Trophoblast cell (in vitro differentiated cells and primary cell): ENCODE measurements at regions not wholly inside any gene's neighbourhood (a gene's known extent, or its start where the extent isn't known, plus 50 kb on each side); places are given as distances from the start of the nearest gene placed in this dataset.

Source experiments
- DNase-seq, 2 donors: peaks; one replicate each; pipeline ENCODE4 v3.0.0-alpha.2; 2016
- H2AFZ ChIP-seq: 2 replicates; pipeline ENCODE4 v1.6.1; 2013; ENCODE audit warnings: low read length, moderate library complexity, mild to moderate bottlenecking; ENCODE audit not compliant: insufficient read depth, poor library complexity
- H2AK5ac ChIP-seq: 2 replicates; pipeline ENCODE4 v1.6.1; 2013; ENCODE audit warnings: mild to moderate bottlenecking, low read length
- H2BK120ac ChIP-seq: 2 replicates; pipeline ENCODE4 v1.6.1; 2013; ENCODE audit warnings: low read length, mild to moderate bottlenecking, moderate library complexity; ENCODE audit not compliant: insufficient read depth, poor library complexity
- H2BK12ac ChIP-seq: 2 replicates; pipeline ENCODE4 v1.6.1; 2013; ENCODE audit warnings: mild to moderate bottlenecking, low read length, moderate library complexity
- H2BK5ac ChIP-seq: 2 replicates; pipeline ENCODE4 v1.6.1; 2013; ENCODE audit warnings: low read length, low read depth, moderate library complexity, mild to moderate bottlenecking; ENCODE audit not compliant: poor library complexity
- H3K14ac ChIP-seq: 2 replicates; pipeline ENCODE4 v1.6.1; 2013; ENCODE audit warnings: mild to moderate bottlenecking, low read length
- H3K18ac ChIP-seq: 2 replicates; pipeline ENCODE4 v1.6.1; 2013; ENCODE audit warnings: mild to moderate bottlenecking, low read length
- H3K23ac ChIP-seq: 2 replicates; pipeline ENCODE4 v1.6.1; 2013; ENCODE audit warnings: low read length
- H3K27ac ChIP-seq: 2 replicates; pipeline ENCODE4 v1.5.1; 2013; ENCODE audit warnings: low read depth, mild to moderate bottlenecking, inconsistent platforms, low read length, moderate library complexity
- H3K27me3 ChIP-seq: 2 replicates; pipeline ENCODE4 v1.6.1; 2013; ENCODE audit warnings: inconsistent platforms, mild to moderate bottlenecking, low read length, moderate library complexity; ENCODE audit not compliant: insufficient read depth
- H3K36me3 ChIP-seq, 2 experiments: 1 replicate in 1 of 2; 2 replicates in 1 of 2; pipeline ENCODE4 v1.6.1; 2013; ENCODE audit warnings: low read length in 2 of 2, mild to moderate bottlenecking in 2 of 2, moderate library complexity in 1 of 2; ENCODE audit not compliant: insufficient read depth in 2 of 2, control insufficient read depth in 1 of 2
- H3K4ac ChIP-seq: 2 replicates; pipeline ENCODE4 v1.6.1; 2013; ENCODE audit warnings: low read depth, mild to moderate bottlenecking, low read length, moderate library complexity
- H3K4me1 ChIP-seq, 2 experiments: 1 replicate in 1 of 2; 2 replicates in 1 of 2; pipeline ENCODE4 v1.6.1; 2013; ENCODE audit warnings: low read length in 2 of 2, mild to moderate bottlenecking in 2 of 2, moderate library complexity in 1 of 2; ENCODE audit not compliant: insufficient read depth in 2 of 2, control insufficient read depth in 1 of 2
- H3K4me2 ChIP-seq: 2 replicates; pipeline ENCODE4 v1.6.1; 2013; ENCODE audit warnings: inconsistent platforms, mild to moderate bottlenecking, low read length, moderate library complexity
- H3K4me3 ChIP-seq: 2 replicates; pipeline ENCODE4 v1.5.1; 2013; ENCODE audit warnings: mild to moderate bottlenecking, low read depth, low read length, inconsistent platforms
- H3K79me1 ChIP-seq: one replicate; pipeline ENCODE4 v1.6.1; 2013; ENCODE audit warnings: low read length
- H3K79me2 ChIP-seq: 2 replicates; pipeline ENCODE4 v1.6.1; 2013; ENCODE audit warnings: low read length, mild to moderate bottlenecking; ENCODE audit not compliant: control insufficient read depth, insufficient read depth, poor library complexity
- H3K9ac ChIP-seq: 2 replicates; pipeline ENCODE4 v1.6.1; 2013; ENCODE audit warnings: mild to moderate bottlenecking, low read length
- H3K9me3 ChIP-seq: 2 replicates; pipeline ENCODE4 v1.6.1; 2013; ENCODE audit warnings: low read depth, mild to moderate bottlenecking, control low read depth, inconsistent platforms, low read length; ENCODE audit not compliant: insufficient read depth
- H4K12ac ChIP-seq: 2 replicates; pipeline ENCODE4 v1.6.1; 2013; ENCODE audit warnings: low read depth, mild to moderate bottlenecking, low read length, moderate library complexity
- H4K8ac ChIP-seq: 2 replicates; pipeline ENCODE4 v1.6.1; 2013; ENCODE audit warnings: low read depth, mild to moderate bottlenecking, low read length, moderate library complexity
- H4K91ac ChIP-seq: one replicate; pipeline ENCODE4 v1.6.1; 2013; ENCODE audit warnings: low read depth, mild to moderate bottlenecking, low read length, moderate library complexity
- WGBS: extraction: QIAGEN DNeasy Blood & Tissue Kit; methylation state at CpG from one replicate; pipeline ENCODE4 v1.1.7; 2013; ENCODE audit warnings: missing lambda C conversion rate; ENCODE audit not compliant: insufficient read length, insufficient coverage; ENCODE audit errors: extremely low coverage; 5-methylcytosine and 5-hydroxymethylcytosine counted together

DNA sequence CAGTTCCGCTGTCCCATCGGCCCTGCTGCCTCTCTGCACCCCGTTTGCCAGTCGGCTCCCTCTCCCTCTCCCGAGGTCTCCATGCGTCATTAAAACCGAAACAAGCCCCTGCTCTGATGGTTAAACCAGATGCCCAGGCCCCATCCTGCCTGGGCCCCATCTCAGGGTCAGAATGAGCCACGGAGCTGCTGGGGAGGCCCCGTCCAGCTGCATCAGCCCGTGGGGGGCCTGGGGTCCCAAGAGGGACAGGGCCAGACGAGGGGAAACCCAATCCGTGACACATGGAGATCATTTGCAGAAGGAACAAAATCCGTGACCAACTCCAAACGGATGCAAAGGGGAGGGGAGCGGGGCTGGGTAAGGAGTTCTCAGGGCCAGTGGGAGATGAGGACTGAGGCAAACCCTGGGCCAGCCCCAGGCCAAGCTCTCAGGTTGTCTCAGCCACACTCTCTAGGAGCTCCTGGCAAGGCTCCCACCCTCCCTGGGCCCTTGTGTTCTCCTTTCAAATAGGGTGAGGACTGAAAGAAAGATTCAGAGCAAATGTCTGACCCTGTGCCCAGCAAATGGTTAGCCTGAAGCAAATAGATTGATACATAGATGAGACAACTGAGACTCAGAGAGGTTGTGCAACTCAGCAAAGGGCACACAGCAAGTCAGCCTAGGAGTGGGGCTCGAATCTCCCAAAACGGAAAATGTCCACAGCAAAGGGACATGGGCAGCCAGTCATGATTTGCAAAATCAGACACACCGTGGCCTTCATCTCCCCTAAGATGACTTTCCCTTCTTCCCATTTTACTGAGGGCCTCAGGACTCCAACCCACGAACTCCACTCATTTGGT is 162.1 kb downstream of the MN1 start:
- peaks cover 0 to 5% of the 10 kb centered on the region in 2 experiments for H3K4me1 ChIP-seq
- H3K18ac ChIP-seq: no peak overlapping the region
- no peak overlapping the region for H2AFZ ChIP-seq
- no peak overlapping the region for H2AK5ac ChIP-seq
- H3K79me1 ChIP-seq: no peaks in the 10 kb centered on the region
- no peak overlapping the region for H3K9ac ChIP-seq
- H4K12ac ChIP-seq: no peak overlapping the region
- no peak overlapping the region for H2BK120ac ChIP-seq
- no peaks in the 10 kb centered on the region for H3K79me2 ChIP-seq
- no peak overlapping the region for H3K27ac ChIP-seq
- DNase-seq: no peak
- no peak overlapping the region for H3K4ac ChIP-seq
- H3K27me3 ChIP-seq: no peaks in the 10 kb centered on the region
- peaks cover 2% of the 10 kb centered on the region for H3K9me3 ChIP-seq
- H3K4me2 ChIP-seq: no peak overlapping the region
- no peaks in the 10 kb centered on the region for H3K36me3 ChIP-seq
- no peak overlapping the region for H4K91ac ChIP-seq
- no peak overlapping the region for H3K4me3 ChIP-seq
- H2BK5ac ChIP-seq: no peak overlapping the region
- H3K14ac ChIP-seq: no peak overlapping the region
- H4K8ac ChIP-seq: no peak overlapping the region
- H3K23ac ChIP-seq: no peak overlapping the region
- H2BK12ac ChIP-seq: no peak overlapping the region
- no CpG with 5 or more reads among the region's 19 CpGs for WGBS

DNA sequence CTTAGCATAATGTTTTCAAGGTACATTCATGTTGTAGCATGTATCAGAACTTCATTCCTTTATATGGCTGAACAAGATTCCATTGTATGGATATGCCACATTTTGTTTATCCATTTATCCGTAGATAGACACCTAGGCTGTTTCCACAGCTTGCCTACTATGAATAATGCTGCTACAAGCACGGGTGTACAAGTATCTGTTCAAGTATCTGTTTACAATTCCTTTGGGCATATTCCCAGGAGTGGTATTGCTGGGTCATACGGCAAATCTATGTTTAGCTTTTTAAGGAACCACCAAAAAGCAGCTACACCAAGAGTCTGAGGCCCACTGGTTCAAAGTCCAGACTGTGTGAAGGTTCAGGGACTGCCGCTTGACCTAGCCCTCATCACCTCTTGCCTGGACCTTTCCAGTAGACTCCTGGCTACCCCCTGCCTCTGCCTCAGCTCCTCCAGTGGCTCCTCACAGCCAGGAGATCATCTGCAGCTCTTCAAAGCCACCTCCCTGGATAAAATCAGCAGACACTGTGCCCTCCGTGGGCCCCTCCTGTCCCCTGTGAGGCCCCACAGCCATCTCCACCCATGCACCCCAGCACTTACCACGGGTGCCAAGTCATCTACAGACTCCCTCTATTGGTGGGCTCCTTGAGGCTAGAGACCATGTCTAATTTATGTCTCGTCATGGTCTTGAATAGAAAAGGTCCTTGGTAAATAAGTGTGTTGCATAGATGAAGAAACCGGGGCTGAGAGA is 160.3 kb downstream of the MN1 start:
- no peak overlapping the region for H3K18ac ChIP-seq
- no peak overlapping the region for H2BK12ac ChIP-seq
- WGBS: no CpG with 5 or more reads among the region's 8 CpGs
- H3K27me3 ChIP-seq: no peaks in the 10 kb centered on the region
- H3K23ac ChIP-seq: no peak overlapping the region
- no peak overlapping the region for H4K12ac ChIP-seq
- no peak overlapping the region for H2BK5ac ChIP-seq
- H2AFZ ChIP-seq: no peak overlapping the region
- no peak overlapping the region for H4K91ac ChIP-seq
- H3K4ac ChIP-seq: no peak overlapping the region
- no peak for DNase-seq
- H3K4me2 ChIP-seq: no peak overlapping the region
- no peaks in the 10 kb centered on the region for H3K9me3 ChIP-seq
- H3K79me2 ChIP-seq: no peaks in the 10 kb centered on the region
- no peak overlapping the region for H3K4me3 ChIP-seq
- H3K27ac ChIP-seq: no peak overlapping the region
- H3K9ac ChIP-seq: no peak overlapping the region
- no peaks in the 10 kb centered on the region for H3K79me1 ChIP-seq
- H3K14ac ChIP-seq: no peak overlapping the region
- H2AK5ac ChIP-seq: no peak overlapping the region
- H3K4me1 ChIP-seq: peaks cover 0 to 5% of the 10 kb centered on the region in 2 experiments
- no peaks in the 10 kb centered on the region for H3K36me3 ChIP-seq
- no peak overlapping the region for H2BK120ac ChIP-seq
- no peak overlapping the region for H4K8ac ChIP-seq

DNA sequence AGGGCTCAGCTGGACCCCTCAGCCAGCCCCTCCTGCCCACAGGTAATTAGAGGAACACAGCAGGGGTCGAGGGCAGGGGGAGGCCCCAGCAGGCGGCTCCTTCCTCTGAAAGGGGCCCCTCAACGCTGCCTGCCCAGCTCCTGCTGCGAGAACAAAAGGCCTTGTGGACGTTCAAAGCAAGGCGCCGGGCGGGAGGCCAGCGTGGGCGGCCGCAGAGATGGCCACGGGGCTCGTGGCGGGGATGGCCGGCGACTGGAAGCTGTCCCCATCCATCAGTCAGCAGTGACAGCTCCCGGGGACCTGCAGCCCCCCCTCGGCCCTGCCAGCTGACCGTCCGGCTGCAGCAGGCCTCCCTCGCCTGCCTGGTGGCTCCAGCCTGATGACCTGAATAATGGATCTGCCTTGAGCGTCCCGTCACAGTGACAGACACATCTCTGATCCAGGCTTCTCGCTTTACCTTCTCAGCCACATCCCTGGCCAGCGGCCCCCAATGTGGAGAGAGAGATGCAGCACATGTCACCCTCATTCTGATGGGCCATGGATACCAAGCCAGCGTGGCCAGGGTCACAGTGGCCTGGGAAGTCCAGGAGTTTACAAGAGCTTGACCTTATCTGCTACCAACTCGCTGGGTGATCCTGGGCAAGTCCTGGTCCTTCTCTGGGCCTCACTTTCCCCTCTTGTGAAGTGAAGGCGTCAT is 159.3 kb downstream of the MN1 start:
- Histone ChIP-seq H3K79me2 (no peaks in the 10 kb centered on the region), H3K4me3 (no peak overlapping the region)
- WGBS: no CpG with 5 or more reads among the region's 28 CpGs

DNA sequence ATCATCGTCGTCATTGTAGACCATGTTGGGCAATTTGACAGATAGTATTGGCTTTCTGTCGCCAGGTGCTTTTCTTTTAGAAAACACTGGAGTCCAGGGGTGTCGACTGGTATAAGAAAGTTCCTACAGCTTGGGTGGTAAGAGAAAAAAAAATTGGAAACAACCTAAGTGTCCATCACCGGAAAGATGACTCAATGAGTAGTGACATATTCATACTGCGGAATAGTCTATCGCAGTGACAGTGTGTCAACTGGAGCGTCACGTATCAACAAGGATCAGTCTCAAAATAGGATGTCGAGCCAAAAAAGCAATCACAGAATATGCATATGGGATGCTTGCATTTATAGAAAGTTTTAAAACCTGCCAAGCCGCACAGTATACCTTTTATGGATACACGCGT is 157.6 kb downstream of the MN1 start:
- Histone ChIP-seq H2AK5ac (no peak overlapping the region), H3K9ac (no peak overlapping the region), H2BK120ac (no peak overlapping the region), H4K91ac (no peak overlapping the region), H3K18ac (no peak overlapping the region), H3K9me3 (no peaks in the 10 kb centered on the region), H4K12ac (no peak overlapping the region), H3K27me3 (no peaks in the 10 kb centered on the region), H3K14ac (no peak overlapping the region), H3K36me3 (no peaks in the 10 kb centered on the region), H3K4me3 (no peak overlapping the region), H3K4me2 (no peak overlapping the region), H3K23ac (no peak overlapping the region), H4K8ac (no peak overlapping the region), H3K4me1 (peaks cover 0 to 5% of the 10 kb centered on the region in 2 experiments), H2AFZ (no peak overlapping the region), H3K27ac (no peak overlapping the region), H3K4ac (no peak overlapping the region), H3K79me1 (no peaks in the 10 kb centered on the region), H3K79me2 (no peaks in the 10 kb centered on the region), H2BK5ac (no peak overlapping the region), H2BK12ac (no peak overlapping the region)
- no CpG with 5 or more reads among the region's 13 CpGs for WGBS
- no peak for DNase-seq

More for the DNA sequence above, 159.3 kb downstream of the MN1 start:
- DNase-seq: no peak
- Histone ChIP-seq H2AK5ac (no peak overlapping the region), H3K9ac (no peak overlapping the region), H3K4me2 (no peak overlapping the region), H3K23ac (no peak overlapping the region), H4K12ac (no peak overlapping the region), H2BK12ac (no peak overlapping the region), H3K36me3 (no peaks in the 10 kb centered on the region), H2AFZ (no peak overlapping the region), H3K9me3 (no peaks in the 10 kb centered on the region), H4K8ac (no peak overlapping the region), H3K4me1 (peaks cover 0 to 5% of the 10 kb centered on the region in 2 experiments), H3K79me1 (no peaks in the 10 kb centered on the region), H2BK5ac (no peak overlapping the region), H3K18ac (no peak overlapping the region), H3K27ac (no peak overlapping the region), H3K4ac (no peak overlapping the region), H2BK120ac (no peak overlapping the region), H4K91ac (no peak overlapping the region), H3K14ac (no peak overlapping the region), H3K27me3 (no peaks in the 10 kb centered on the region)
